A549 (cell line): ENCODE measurements at regions not wholly inside any gene's neighbourhood (a gene's known extent, or its start where the extent isn't known, plus 50 kb on each side); places are given as distances from the start of the nearest gene placed in this dataset.

Experiments
- ESRRA ChIP-seq: fragments of 150-350 bp; IDR thresholded peaks from 2 replicates; pipeline ENCODE4 v1.6.1; 2014; ENCODE audit warnings: mild to moderate bottlenecking, low read length, borderline replicate concordance
- GATA3 ChIP-seq: IDR thresholded peaks from 2 replicates; pipeline ENCODE4 v1.6.1; 2012; ENCODE audit warnings: borderline replicate concordance
- RAD21 ChIP-seq, 2 experiments: fragments of >200 bp in 1 of 2; sonication (Bioruptor Twin) in 1 of 2; formaldehyde crosslinking in 1 of 2; IDR thresholded peaks in 1 of 2; conservative IDR thresholded peaks in 1 of 2; 2 replicates in 1 of 2; 3 replicates in 1 of 2; pipeline ENCODE4 v1.6.1; 2012 to 2018; ENCODE audit warnings: inconsistent platforms in 1 of 2
- ZFP36 ChIP-seq: fragments of 450-650 bp; IDR thresholded peaks from 2 replicates; pipeline ENCODE4 v1.6.1; 2014; ENCODE audit warnings: borderline replicate concordance; ENCODE audit not compliant: partially characterized antibody

GRCh38 chr4:81565142-81565870 is 93.6 kb upstream of the RASGEF1B start:
- TF ChIP-seq GATA3 (no peak), ZFP36 (no peak), RAD21 (conservative IDR thresholded peaks at IDR 0.05 in 1 of 2, IDR thresholded peaks at IDR 0.05 in 1 of 2) (no peak), ESRRA (no peak)
